Suprapubic skin (tissue), 3 donors: ENCODE measurements at regions not wholly inside any gene's neighbourhood (a gene's known extent, or its start where the extent isn't known, plus 50 kb on each side); places are given as distances from the start of the nearest gene placed in this dataset.

ENCODE experiments used
- CTCF ChIP-seq, 2 donors: fragments of 200-600 bp in 1 of 2; fragments of 450-650 bp in 1 of 2; sonication (generic) in 1 of 2; IDR thresholded peaks; one replicate each; pipeline ENCODE4 v1.5.1; 2016 to 2019; ENCODE audit warnings: antibody characterized with exemption in 2 of 2, mild to moderate bottlenecking in 1 of 2, moderate library complexity in 1 of 2
- POLR2A ChIP-seq, 2 donors: fragments of 450-650 bp; IDR thresholded peaks; one replicate each; pipeline ENCODE4 v1.6.1; 2017; ENCODE audit warnings: antibody characterized with exemption in 2 of 2, mild to moderate bottlenecking in 2 of 2, moderate library complexity in 2 of 2

GRCh38 chr2:175630280-175631244 is 371.5 kb downstream of the LNPK start:
- TF ChIP-seq CTCF (IDR thresholded peaks at IDR 0.05) (no peak), POLR2A (IDR thresholded peaks at IDR 0.05) (no peak)
